Mesendoderm (in vitro differentiated cells): ENCODE measurements at regions not wholly inside any gene's neighbourhood (a gene's known extent, or its start where the extent isn't known, plus 50 kb on each side); places are given as distances from the start of the nearest gene placed in this dataset.

Source experiments
- DNase-seq: peaks from one replicate; pipeline ENCODE4 v3.0.0; 2013
- H2AK5ac ChIP-seq: 2 replicates; pipeline ENCODE4 v1.6.1; 2013; ENCODE audit warnings: low read length, inconsistent platforms
- H2BK120ac ChIP-seq: 2 replicates; pipeline ENCODE4 v1.6.1; 2013; ENCODE audit warnings: low read depth, mild to moderate bottlenecking, low read length, moderate library complexity, mixed read lengths
- H2BK15ac ChIP-seq: replicated peaks from 2 replicates; pipeline ENCODE4 v1.6.1; 2013; ENCODE audit warnings: low read depth, mild to moderate bottlenecking, moderate library complexity
- H2BK5ac ChIP-seq: 2 replicates; pipeline ENCODE4 v1.6.1; 2013; ENCODE audit warnings: low read length, inconsistent platforms
- H3K18ac ChIP-seq: 2 replicates; pipeline ENCODE4 v1.6.1; 2013; ENCODE audit warnings: mild to moderate bottlenecking, low read length, mixed read lengths
- H3K23ac ChIP-seq: one replicate; pipeline ENCODE4 v1.6.1; 2013; ENCODE audit warnings: low read length
- H3K27ac ChIP-seq: 2 replicates; pipeline ENCODE4 v1.5.1; 2013; ENCODE audit warnings: low read depth, mild to moderate bottlenecking, inconsistent platforms, low read length, moderate library complexity
- H3K27me3 ChIP-seq: 2 replicates; pipeline ENCODE4 v1.6.1; 2013; ENCODE audit warnings: low read length, control low read depth, mild to moderate bottlenecking, inconsistent platforms; ENCODE audit not compliant: insufficient read depth, poor library complexity
- H3K36me3 ChIP-seq: 2 replicates; pipeline ENCODE4 v1.6.1; 2013; ENCODE audit warnings: low read length, inconsistent platforms; ENCODE audit not compliant: control insufficient read depth, insufficient read depth
- H3K4ac ChIP-seq: one replicate; pipeline ENCODE4 v1.6.1; 2013; ENCODE audit warnings: low read depth, mild to moderate bottlenecking, low read length, moderate library complexity
- H3K4me1 ChIP-seq: 2 replicates; pipeline ENCODE4 v1.6.1; 2013; ENCODE audit warnings: low read depth, low read length, inconsistent platforms; ENCODE audit not compliant: control insufficient read depth
- H3K4me2 ChIP-seq: 2 replicates; pipeline ENCODE4 v1.6.1; 2013; ENCODE audit warnings: low read length
- H3K4me3 ChIP-seq: 2 replicates; pipeline ENCODE4 v1.5.1; 2013; ENCODE audit warnings: mild to moderate bottlenecking, low read length
- H3K56ac ChIP-seq: one replicate; pipeline ENCODE4 v1.6.1; 2013; ENCODE audit warnings: low read length
- H3K79me1 ChIP-seq: 2 replicates; pipeline ENCODE4 v1.6.1; 2013; ENCODE audit warnings: low read length, inconsistent platforms
- H3K79me2 ChIP-seq: 2 replicates; pipeline ENCODE4 v1.6.1; 2013; ENCODE audit warnings: mild to moderate bottlenecking, low read length; ENCODE audit not compliant: control insufficient read depth, insufficient read depth
- H3K9ac ChIP-seq: 2 replicates; pipeline ENCODE4 v1.6.1; 2013; ENCODE audit warnings: low read length, inconsistent platforms
- H4K5ac ChIP-seq: one replicate; pipeline ENCODE4 v1.6.1; 2013; ENCODE audit warnings: low read length
- H4K8ac ChIP-seq: one replicate; pipeline ENCODE4 v1.6.1; 2013; ENCODE audit warnings: low read depth, mild to moderate bottlenecking, control low read depth, low read length, moderate library complexity
- WGBS: extraction: QIAGEN DNeasy Blood & Tissue Kit; methylation state at CpG from one replicate; pipeline ENCODE4 v1.1.7; 2013; ENCODE audit warnings: low lambda C conversion rate, missing lambda C conversion rate; ENCODE audit not compliant: insufficient coverage; ENCODE audit errors: extremely low coverage; 5-methylcytosine and 5-hydroxymethylcytosine counted together

- Histone ChIP-seq H3K79me2 (no peaks in the 10 kb centered on the region), H4K8ac (no peak overlapping the region), H2BK15ac (no peak overlapping the region), H2BK120ac (no peak overlapping the region), H3K56ac (no peak overlapping the region), H3K27ac (no peak overlapping the region), H2BK5ac (no peak overlapping the region), H3K18ac (no peak overlapping the region), H3K23ac (no peak overlapping the region), H3K4me1 (no peaks in the 10 kb centered on the region), H3K9ac (no peak overlapping the region), H3K27me3 (no peaks in the 10 kb centered on the region), H3K79me1 (no peaks in the 10 kb centered on the region), H2AK5ac (no peak overlapping the region), H3K4me2 (no peak overlapping the region), H4K5ac (no peak overlapping the region), H3K4me3 (no peak overlapping the region), H3K36me3 (no peaks in the 10 kb centered on the region), H3K4ac (no peak overlapping the region)
- no peak for DNase-seq
Observed at GRCh38 chr4:18803781-18804180, 782.2 kb upstream of the LCORL start.

- Histone ChIP-seq H3K79me1 (no peaks in the 10 kb centered on the region), H3K4ac (no peak overlapping the region), H3K4me1 (no peaks in the 10 kb centered on the region), H3K36me3 (no peaks in the 10 kb centered on the region), H3K27ac (peak overlapping the region; percentile 36), H2BK5ac (no peak overlapping the region), H2BK15ac (no peak overlapping the region), H3K18ac (no peak overlapping the region), H3K27me3 (no peaks in the 10 kb centered on the region), H4K8ac (no peak overlapping the region), H3K56ac (no peak overlapping the region), H2AK5ac (no peak overlapping the region), H3K4me3 (no peak overlapping the region), H3K23ac (no peak overlapping the region), H3K4me2 (no peak overlapping the region), H3K79me2 (no peaks in the 10 kb centered on the region), H4K5ac (no peak overlapping the region), H3K9ac (no peak overlapping the region), H2BK120ac (no peak overlapping the region)
- no peak for DNase-seq
- no CpG with 5 or more reads among the region's 2 CpGs for WGBS
Observed at GRCh38 chr4:18798123-18798522, 776.6 kb upstream of the LCORL start.

- H3K4ac ChIP-seq, result no peak overlapping the region
- no peaks in the 10 kb centered on the region for H3K36me3 ChIP-seq
- no peak overlapping the region for H4K5ac ChIP-seq
- no CpG with 5 or more reads among the region's 1 CpG for WGBS
- no peak overlapping the region for H3K56ac ChIP-seq
- no peaks in the 10 kb centered on the region for H3K4me1 ChIP-seq
- no peak overlapping the region for H3K18ac ChIP-seq
- no peak overlapping the region for H2BK120ac ChIP-seq
- no peak overlapping the region for H3K4me3 ChIP-seq
- no peaks in the 10 kb centered on the region for H3K79me2 ChIP-seq
- no peak overlapping the region for H2BK5ac ChIP-seq
- no peak overlapping the region for H3K27ac ChIP-seq
- H3K4me2 ChIP-seq, result no peak overlapping the region
- no peak overlapping the region for H2AK5ac ChIP-seq
- DNase-seq, result no peak
- no peak overlapping the region for H3K9ac ChIP-seq
- no peaks in the 10 kb centered on the region for H3K27me3 ChIP-seq
- H3K79me1 ChIP-seq, result no peaks in the 10 kb centered on the region
- H3K23ac ChIP-seq, result no peak overlapping the region
- H4K8ac ChIP-seq, result no peak overlapping the region
- H2BK15ac ChIP-seq, result no peak overlapping the region
Observed at GRCh38 chr4:18795794-18796193, 774.2 kb upstream of the LCORL start.

GRCh38 chr4:18777190-18777930 lies 755.8 kb upstream of the LCORL start:
- H4K5ac ChIP-seq, result no peak overlapping the region
- no peak overlapping the region for H3K18ac ChIP-seq
- H3K36me3 ChIP-seq, result no peaks in the 10 kb centered on the region
- no peaks in the 10 kb centered on the region for H3K27me3 ChIP-seq
- no peak overlapping the region for H2BK15ac ChIP-seq
- H3K23ac ChIP-seq, result no peak overlapping the region
- H3K79me2 ChIP-seq, result no peaks in the 10 kb centered on the region
- no CpG with 5 or more reads among the region's 4 CpGs for WGBS
- H3K4ac ChIP-seq, result no peak overlapping the region
- no peak overlapping the region for H2BK120ac ChIP-seq
- H2AK5ac ChIP-seq, result no peak overlapping the region
- no peak overlapping the region for H4K8ac ChIP-seq
- no peak overlapping the region for H3K27ac ChIP-seq
- DNase-seq, result no peak
- no peak overlapping the region for H2BK5ac ChIP-seq
- H3K9ac ChIP-seq, result no peak overlapping the region
- no peaks in the 10 kb centered on the region for H3K79me1 ChIP-seq
- H3K4me1 ChIP-seq, result no peaks in the 10 kb centered on the region
- H3K4me3 ChIP-seq, result no peak overlapping the region
- no peak overlapping the region for H3K56ac ChIP-seq
- H3K4me2 ChIP-seq, result no peak overlapping the region

- no peak overlapping the region for H4K5ac ChIP-seq
- H3K9ac ChIP-seq, result no peak overlapping the region
- H3K79me2 ChIP-seq, result no peaks in the 10 kb centered on the region
- H3K4me2 ChIP-seq, result no peak overlapping the region
- no peak overlapping the region for H3K56ac ChIP-seq
- no peak overlapping the region for H2AK5ac ChIP-seq
- no peaks in the 10 kb centered on the region for H3K4me1 ChIP-seq
- H2BK5ac ChIP-seq, result no peak overlapping the region
- no peak overlapping the region for H2BK120ac ChIP-seq
- H3K4ac ChIP-seq, result no peak overlapping the region
- no peaks in the 10 kb centered on the region for H3K79me1 ChIP-seq
- no peak overlapping the region for H3K18ac ChIP-seq
- no peak overlapping the region for H4K8ac ChIP-seq
- H3K23ac ChIP-seq, result no peak overlapping the region
- no peaks in the 10 kb centered on the region for H3K36me3 ChIP-seq
- no CpG with 5 or more reads among the region's 2 CpGs for WGBS
- no peak for DNase-seq
- no peak overlapping the region for H3K4me3 ChIP-seq
- H2BK15ac ChIP-seq, result no peak overlapping the region
- no peak overlapping the region for H3K27ac ChIP-seq
- H3K27me3 ChIP-seq, result no peaks in the 10 kb centered on the region
Observed at GRCh38 chr4:18767921-18768320, 746.4 kb upstream of the LCORL start.

- no peak overlapping the region for H3K4me2 ChIP-seq
- no peak overlapping the region for H4K5ac ChIP-seq
- H3K79me1 ChIP-seq, result no peaks in the 10 kb centered on the region
- H3K23ac ChIP-seq, result no peak overlapping the region
- H3K56ac ChIP-seq, result no peak overlapping the region
- H2BK120ac ChIP-seq, result no peak overlapping the region
- no peak overlapping the region for H3K4ac ChIP-seq
- H3K4me3 ChIP-seq, result no peak overlapping the region
- no peaks in the 10 kb centered on the region for H3K27me3 ChIP-seq
- no peak overlapping the region for H3K18ac ChIP-seq
- H4K8ac ChIP-seq, result no peak overlapping the region
- no peaks in the 10 kb centered on the region for H3K4me1 ChIP-seq
- no peaks in the 10 kb centered on the region for H3K79me2 ChIP-seq
- no peak for DNase-seq
- no peak overlapping the region for H3K27ac ChIP-seq
- no peaks in the 10 kb centered on the region for H3K36me3 ChIP-seq
- no peak overlapping the region for H3K9ac ChIP-seq
- H2AK5ac ChIP-seq, result no peak overlapping the region
- no peak overlapping the region for H2BK5ac ChIP-seq
- no peak overlapping the region for H2BK15ac ChIP-seq
Observed at GRCh38 chr4:18756671-18757070, 735.1 kb upstream of the LCORL start.
